ENCODE measurements at regions not wholly inside any gene's neighbourhood (a gene's known extent, or its start where the extent isn't known, plus 50 kb on each side); places are given as distances from the start of the nearest gene placed in this dataset.

- no peak for TF ChIP-seq CTCF (IDR thresholded peaks at IDR 0.05; ENCODE audit: insufficient read depth, low read length, missing control alignments)
- no peak for DNase-seq (ENCODE audit: low read depth, low spot score)
- POLR2A ChIA-PET: no interaction called here
- CTCF ChIA-PET: interaction anchor here (0.6 to 0.9 kb wide), 2 partner anchors 8 to 13 kb away, joined by 3 read pairs; no protein-coding TSS in a partner anchor
- H3K4me3 ChIP-seq (ENCODE audit: low read depth, low read length): no peak overlapping the region
Observed at GRCh38 chr4:137623013-137623412, 90.7 kb upstream of the PCDH18 start.

- ChIA-PET CTCF (interaction anchor here (2.7 kb wide), 1 partner anchor 9 kb away, joined by 10 read pairs; no protein-coding TSS in a partner anchor), POLR2A (no interaction called here)
- no peak for DNase-seq (ENCODE audit: low read depth, low spot score)
- no peak overlapping the region for H3K4me3 ChIP-seq (ENCODE audit: low read depth, low read length)
- no peak for TF ChIP-seq CTCF (IDR thresholded peaks at IDR 0.05; ENCODE audit: insufficient read depth, low read length, missing control alignments)
Observed at GRCh38 chr4:137621056-137621455, 88.8 kb upstream of the PCDH18 start.

GRCh38 chr4:137614491-137614890 is 82.2 kb upstream of the PCDH18 start:
- POLR2A ChIA-PET: no interaction called here
- no peak for TF ChIP-seq CTCF (IDR thresholded peaks at IDR 0.05; ENCODE audit: insufficient read depth, low read length, missing control alignments)
- no peak for DNase-seq (ENCODE audit: low read depth, low spot score)
- CTCF ChIA-PET: interaction anchor here (0.8 to 1.2 kb wide), 2 partner anchors 9 to 333 kb away, joined by 3 read pairs; no protein-coding TSS in a partner anchor
- no peak overlapping the region for H3K4me3 ChIP-seq (ENCODE audit: low read depth, low read length)

GRCh38 chr4:137611998-137612700 is 79.9 kb upstream of the PCDH18 start:
- POLR2A ChIA-PET: interaction anchor here (1.2 kb wide), 1 partner anchor 10 kb away, joined by 3 read pairs; no protein-coding TSS in a partner anchor
- DNase-seq (ENCODE audit: low read depth, low spot score): no peak
- no peak overlapping the region for H3K4me3 ChIP-seq (ENCODE audit: low read depth, low read length)
- CTCF ChIA-PET: interaction anchor here (1.2 to 1.9 kb wide), 5 partner anchors 9 to 17 kb away, joined by 3 to 10 read pairs (median 3); no protein-coding TSS in a partner anchor
- no peak for TF ChIP-seq CTCF (IDR thresholded peaks at IDR 0.05; ENCODE audit: insufficient read depth, low read length, missing control alignments)

GRCh38 chr4:137610960-137611359 is 78.7 kb upstream of the PCDH18 start:
- ChIA-PET CTCF (interaction anchor here (1.0 to 1.9 kb wide), 6 partner anchors 8 to 18 kb away, joined by 3 to 4 read pairs (median 3); no protein-coding TSS in a partner anchor), POLR2A (no interaction called here)
- H3K4me3 ChIP-seq (ENCODE audit: low read depth, low read length): no peak overlapping the region
- DNase-seq (ENCODE audit: low read depth, low spot score): no peak
- peak; percentile 11 for TF ChIP-seq CTCF (IDR thresholded peaks at IDR 0.05; ENCODE audit: insufficient read depth, low read length, missing control alignments)

GRCh38 chr4:137609718-137610430 is 77.6 kb upstream of the PCDH18 start:
- no peak for TF ChIP-seq CTCF (IDR thresholded peaks at IDR 0.05; ENCODE audit: insufficient read depth, low read length, missing control alignments)
- H3K4me3 ChIP-seq (ENCODE audit: low read depth, low read length): peak overlapping the region; percentile 1
- no peak for DNase-seq (ENCODE audit: low read depth, low spot score)
- ChIA-PET CTCF (interaction anchor here (1.0 to 1.9 kb wide), 3 partner anchors 8 to 14 kb away, joined by 3 to 4 read pairs (median 3); no protein-coding TSS in a partner anchor), POLR2A (interaction anchor here (1.1 kb wide), 1 partner anchor 78 kb away, joined by 3 read pairs; the partner anchor contains the start of gene PCDH18)
